ENCODE measurements at regions not wholly inside any gene's neighbourhood (a gene's known extent, or its start where the extent isn't known, plus 50 kb on each side); places are given as distances from the start of the nearest gene placed in this dataset.
A peak's percentile ranks its signal among the peaks of the same experiment; 100 is the strongest.

- DNase-seq = no peak
These were observed 276.2 kb upstream of the ATP2B1 start for GRCh38 chr12:89984846-89985245.

- DNase-seq = no peak
These were observed 275.0 kb upstream of the ATP2B1 start for GRCh38 chr12:89983622-89984021.

- DNase-seq = peak; percentile 70
These were observed 271.6 kb upstream of the ATP2B1 start for GRCh38 chr12:89980236-89980635.

GRCh38 chr12:89977405-89978085 is 268.9 kb upstream of the ATP2B1 start:
- peak; percentile 87 for DNase-seq

GRCh38 chr12:89976866-89977265 is 268.2 kb upstream of the ATP2B1 start:
- DNase-seq = no peak

GRCh38 chr12:89975574-89975973 is 266.9 kb upstream of the ATP2B1 start:
- no peak for DNase-seq

GRCh38 chr12:89971880-89972279 is 263.2 kb upstream of the ATP2B1 start:
- DNase-seq = no peak

- peak; percentile 32 for DNase-seq
These were observed 262.1 kb upstream of the ATP2B1 start for GRCh38 chr12:89970722-89971121.

GRCh38 chr12:89969093-89969492 is 260.5 kb upstream of the ATP2B1 start:
- DNase-seq = no peak

GRCh38 chr12:89968151-89968700 is 259.6 kb upstream of the ATP2B1 start:
- no peak for DNase-seq

GRCh38 chr12:89966495-89967240 is 258.0 kb upstream of the ATP2B1 start:
- DNase-seq = no peak

- no peak for DNase-seq
These were observed 257.4 kb upstream of the ATP2B1 start for GRCh38 chr12:89965993-89966392.

GRCh38 chr12:89962648-89963047 is 254.0 kb upstream of the ATP2B1 start:
- no peak for DNase-seq

- no peak for DNase-seq
These were observed 252.2 kb upstream of the ATP2B1 start for GRCh38 chr12:89960607-89961394.

- no peak for DNase-seq
These were observed 251.4 kb upstream of the ATP2B1 start for GRCh38 chr12:89960011-89960507.

- DNase-seq = no peak
These were observed 250.5 kb upstream of the ATP2B1 start for GRCh38 chr12:89959179-89959578.

- DNase-seq = no peak
These were observed 245.6 kb upstream of the ATP2B1 start for GRCh38 chr12:89954259-89954658.

- DNase-seq = no peak
These were observed 243.0 kb upstream of the ATP2B1 start for GRCh38 chr12:89951694-89952060.

- DNase-seq = no peak
These were observed 242.5 kb upstream of the ATP2B1 start for GRCh38 chr12:89951050-89951693.

GRCh38 chr12:89950421-89950820 is 241.8 kb upstream of the ATP2B1 start:
- DNase-seq = no peak

- DNase-seq = peak; percentile 44
These were observed 241.0 kb upstream of the ATP2B1 start for GRCh38 chr12:89949457-89950195.

All from fibroblast of skin of abdomen (primary cell).